Vagina (tissue), 2 donors: ENCODE measurements at regions not wholly inside any gene's neighbourhood (a gene's known extent, or its start where the extent isn't known, plus 50 kb on each side); places are given as distances from the start of the nearest gene placed in this dataset.

ENCODE experiments used
- DNase-seq, 2 donors: peaks; one replicate each; pipeline ENCODE4 v3.0.0-alpha.2; 2017; ENCODE audit errors: extremely low spot score in 2 of 2
- H3K27ac ChIP-seq: fragments of 200-600 bp; sonication (generic); one replicate; pipeline ENCODE4 v1.5.1; 2019
- H3K27me3 ChIP-seq: fragments of 200-600 bp; sonication (generic); one replicate; pipeline ENCODE4 v1.5.1; 2019
- H3K36me3 ChIP-seq, 2 donors: fragments of 200-600 bp; sonication (generic); one replicate each; pipeline ENCODE4 v1.5.1; 2017 to 2019
- H3K4me1 ChIP-seq: fragments of 200-600 bp; sonication (generic); one replicate; pipeline ENCODE4 v1.5.1; 2019
- H3K4me3 ChIP-seq, 2 donors: fragments of 200-600 bp; sonication (generic); 1 replicate in 1 of 2; 2 replicates in 1 of 2; pipeline ENCODE4 v1.5.1; 2016 to 2019
- H3K9me3 ChIP-seq: fragments of 200-600 bp; sonication (generic); one replicate; pipeline ENCODE4 v1.5.1; 2019
- POLR2A ChIP-seq, 2 donors: fragments of 450-650 bp; IDR thresholded peaks; one replicate each; pipeline ENCODE4 v1.6.1; 2017; ENCODE audit warnings: antibody characterized with exemption in 2 of 2, mild to moderate bottlenecking in 2 of 2, moderate library complexity in 2 of 2
- POLR2AphosphoS5 ChIP-seq, 2 donors: sonication (generic); formaldehyde crosslinking; IDR thresholded peaks; one replicate each; pipeline ENCODE4 v1.9.0; 2017; ENCODE audit warnings: antibody characterized with exemption in 2 of 2, mild to moderate bottlenecking in 2 of 2, low read depth in 1 of 2; ENCODE audit not compliant: insufficient read depth in 1 of 2
- intact Hi-C: fragments of 100-400 bp; cut with DNase I; formaldehyde crosslinking; loops from one replicate; pipeline ENCODE4 v1.15.1; 2023
- TF ChIP-seq, protein P1 (sequence below), 3 experiments: fragments of 450-650 bp in 2 of 3; fragments of 200-600 bp in 1 of 3; sonication (generic) in 1 of 3; IDR thresholded peaks; one replicate each; pipeline ENCODE4 v1.5.1; 2017 to 2019; ENCODE audit warnings: antibody characterized with exemption in 3 of 3, mild to moderate bottlenecking in 2 of 3, moderate library complexity in 2 of 3

DNA sequence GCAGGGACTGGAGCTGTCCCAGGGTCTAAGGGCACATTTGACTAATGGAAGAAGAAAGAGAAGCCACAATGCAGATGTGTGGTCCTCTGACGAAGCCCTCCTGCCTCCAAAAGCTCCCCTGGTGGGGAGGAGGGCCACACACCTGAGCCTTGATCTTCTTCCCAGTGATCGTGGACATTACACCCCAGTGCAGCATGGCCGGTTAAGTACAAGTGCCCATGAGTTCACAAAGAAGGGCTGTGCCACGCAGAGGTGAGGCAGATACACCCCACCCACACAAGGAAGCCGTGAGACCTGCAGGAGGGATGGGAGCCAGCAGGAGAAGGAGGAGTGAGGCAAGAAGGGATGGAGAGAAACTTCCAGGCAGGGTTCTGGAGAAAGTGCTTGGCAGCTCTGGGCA is 199.0 kb upstream of the MVB12B start:
- peak in 1 of 2 donors; percentile 77 for DNase-seq
- intact Hi-C loops = no loop called here
- H3K27me3 ChIP-seq = no peaks in the 10 kb centered on the region
- H3K27ac ChIP-seq = no peak overlapping the region
- no peak for TF ChIP-seq POLR2A (IDR thresholded peaks at IDR 0.05)
- TF ChIP-seq, protein P1, sequence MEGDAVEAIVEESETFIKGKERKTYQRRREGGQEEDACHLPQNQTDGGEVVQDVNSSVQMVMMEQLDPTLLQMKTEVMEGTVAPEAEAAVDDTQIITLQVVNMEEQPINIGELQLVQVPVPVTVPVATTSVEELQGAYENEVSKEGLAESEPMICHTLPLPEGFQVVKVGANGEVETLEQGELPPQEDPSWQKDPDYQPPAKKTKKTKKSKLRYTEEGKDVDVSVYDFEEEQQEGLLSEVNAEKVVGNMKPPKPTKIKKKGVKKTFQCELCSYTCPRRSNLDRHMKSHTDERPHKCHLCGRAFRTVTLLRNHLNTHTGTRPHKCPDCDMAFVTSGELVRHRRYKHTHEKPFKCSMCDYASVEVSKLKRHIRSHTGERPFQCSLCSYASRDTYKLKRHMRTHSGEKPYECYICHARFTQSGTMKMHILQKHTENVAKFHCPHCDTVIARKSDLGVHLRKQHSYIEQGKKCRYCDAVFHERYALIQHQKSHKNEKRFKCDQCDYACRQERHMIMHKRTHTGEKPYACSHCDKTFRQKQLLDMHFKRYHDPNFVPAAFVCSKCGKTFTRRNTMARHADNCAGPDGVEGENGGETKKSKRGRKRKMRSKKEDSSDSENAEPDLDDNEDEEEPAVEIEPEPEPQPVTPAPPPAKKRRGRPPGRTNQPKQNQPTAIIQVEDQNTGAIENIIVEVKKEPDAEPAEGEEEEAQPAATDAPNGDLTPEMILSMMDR (IDR thresholded peaks at IDR 0.05) = no peak
- no peak overlapping the region for H3K4me3 ChIP-seq
- H3K9me3 ChIP-seq = no peaks in the 10 kb centered on the region
- no peaks in the 10 kb centered on the region for H3K36me3 ChIP-seq
- H3K4me1 ChIP-seq = peaks cover 6% of the 10 kb centered on the region

DNA sequence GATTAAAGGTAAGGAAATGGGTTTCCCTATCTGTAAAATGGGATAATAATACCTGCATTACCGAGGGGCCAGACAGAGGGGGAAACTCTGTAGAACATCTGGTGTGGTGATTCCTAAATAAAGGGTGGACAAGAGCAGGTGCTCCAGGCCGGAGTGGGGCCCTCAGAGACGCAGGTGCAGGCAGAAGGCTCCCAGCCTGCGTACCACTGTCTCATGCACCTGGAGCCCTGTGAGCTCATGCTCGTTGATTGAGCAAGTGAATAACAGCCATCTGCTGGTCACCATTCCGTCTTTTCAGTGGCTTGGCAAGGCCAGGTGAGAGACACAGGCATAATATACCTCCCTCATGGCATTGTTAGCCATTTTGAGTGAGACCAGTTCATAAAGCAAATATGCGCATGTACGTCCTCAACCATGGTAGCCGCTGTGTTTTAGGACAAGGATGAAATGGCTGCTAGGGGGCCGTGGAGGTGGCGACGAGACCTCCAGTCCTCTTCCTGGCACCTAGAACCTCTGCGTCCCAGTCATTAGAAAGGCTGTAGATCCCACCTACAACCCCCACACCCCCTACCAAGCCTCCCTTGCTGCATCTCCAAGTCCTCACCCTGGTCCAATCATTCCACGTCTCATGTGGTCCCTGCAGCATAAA is 198.0 kb upstream of the MVB12B start:
- Histone ChIP-seq H3K27me3 (no peaks in the 10 kb centered on the region), H3K4me1 (peaks cover 6% of the 10 kb centered on the region), H3K36me3 (no peaks in the 10 kb centered on the region), H3K4me3 (no peak overlapping the region), H3K27ac (no peak overlapping the region), H3K9me3 (no peaks in the 10 kb centered on the region)
- TF ChIP-seq POLR2A (IDR thresholded peaks at IDR 0.05) = no peak
- TF ChIP-seq, protein P1 (IDR thresholded peaks at IDR 0.05) = no peak
- TF ChIP-seq POLR2AphosphoS5 (IDR thresholded peaks at IDR 0.05; ENCODE audit: insufficient read depth in 1 of 2, low read depth in 1 of 2) = no peak
- intact Hi-C loops = no loop called here
- no peak for DNase-seq

DNA sequence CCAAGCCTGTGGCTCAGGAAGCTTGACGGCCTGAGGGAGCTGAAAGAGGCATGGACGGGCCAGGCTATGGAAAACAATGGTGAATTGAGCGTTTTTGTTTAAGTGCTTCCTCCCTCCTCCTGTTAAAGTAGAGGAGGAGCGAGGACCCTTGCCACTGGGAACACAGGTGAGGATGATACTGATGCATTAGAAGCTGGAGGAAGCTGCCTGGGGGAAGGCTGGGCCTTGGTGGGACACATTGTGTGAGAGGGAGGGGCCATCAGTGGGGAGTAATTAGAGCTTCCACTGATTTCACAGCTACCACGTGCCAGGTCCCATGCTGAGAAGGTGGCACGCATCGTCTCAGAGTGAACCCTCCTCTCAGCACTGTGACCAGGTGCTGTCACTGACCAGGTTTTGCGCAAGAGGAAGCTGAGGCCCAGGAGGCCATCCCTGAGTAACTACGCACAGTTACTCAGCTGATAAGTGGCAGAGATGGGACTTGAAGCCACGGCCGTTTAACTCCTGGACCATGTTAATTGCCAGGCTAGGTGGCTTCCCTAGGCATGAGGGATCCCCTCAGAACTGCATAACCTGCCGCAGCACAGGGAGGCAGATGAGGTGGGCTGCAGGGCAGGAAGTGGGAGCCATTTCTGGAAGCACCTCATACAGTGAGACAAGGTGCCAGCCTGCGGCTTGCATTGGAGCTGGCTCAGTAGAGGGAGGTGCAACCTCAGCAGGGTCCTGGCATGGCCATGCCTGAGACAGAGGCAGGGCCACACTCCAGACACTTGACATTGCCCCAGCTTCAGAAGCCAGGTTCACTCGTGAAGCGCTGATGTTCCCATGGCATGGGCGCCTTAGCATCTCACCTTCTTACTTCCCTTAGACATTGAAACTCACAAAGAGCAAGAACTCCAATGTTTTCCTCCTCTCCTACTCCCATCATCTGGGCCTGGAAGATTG is 195.3 kb upstream of the MVB12B start:
- Histone ChIP-seq H3K36me3 (no peaks in the 10 kb centered on the region), H3K27ac (no peak overlapping the region), H3K9me3 (no peaks in the 10 kb centered on the region), H3K4me3 (no peak overlapping the region), H3K27me3 (no peaks in the 10 kb centered on the region), H3K4me1 (no peaks in the 10 kb centered on the region)
- TF ChIP-seq, protein P1 (IDR thresholded peaks at IDR 0.05) = no peak
- TF ChIP-seq POLR2AphosphoS5 (IDR thresholded peaks at IDR 0.05; ENCODE audit: insufficient read depth in 1 of 2, low read depth in 1 of 2) (no peak), POLR2A (IDR thresholded peaks at IDR 0.05) (no peak)
- peak in 1 of 2 donors; percentile 64 for DNase-seq
- intact Hi-C loops = no loop called here

DNA sequence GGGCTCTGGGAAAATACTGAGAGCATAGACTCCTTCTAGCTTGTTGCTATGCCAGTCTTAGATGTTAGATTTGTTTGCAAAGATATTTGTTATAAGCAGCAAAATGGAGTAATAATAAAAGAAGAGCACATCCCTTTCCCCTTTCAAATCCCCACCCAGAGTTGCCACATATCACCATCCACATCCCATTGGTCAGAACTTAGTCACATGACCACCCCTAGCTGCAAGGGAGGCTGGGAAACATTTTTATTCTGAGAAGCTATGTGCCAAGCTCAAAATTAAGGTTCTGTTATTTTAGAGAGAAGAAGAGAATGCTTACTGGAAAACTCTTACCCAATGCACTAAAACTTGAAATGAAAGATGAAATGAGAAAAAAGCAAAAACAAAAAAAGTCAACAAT is 193.9 kb upstream of the MVB12B start:
- no peaks in the 10 kb centered on the region for H3K4me1 ChIP-seq
- intact Hi-C loops = no loop called here
- no peak overlapping the region for H3K4me3 ChIP-seq
- no peak for DNase-seq
- H3K9me3 ChIP-seq = no peaks in the 10 kb centered on the region
- TF ChIP-seq, protein P1 (IDR thresholded peaks at IDR 0.05) = no peak
- TF ChIP-seq POLR2A (IDR thresholded peaks at IDR 0.05) (no peak), POLR2AphosphoS5 (IDR thresholded peaks at IDR 0.05; ENCODE audit: insufficient read depth in 1 of 2, low read depth in 1 of 2) (no peak)
- H3K27me3 ChIP-seq = no peaks in the 10 kb centered on the region
- no peaks in the 10 kb centered on the region for H3K36me3 ChIP-seq
- H3K27ac ChIP-seq = no peak overlapping the region

DNA sequence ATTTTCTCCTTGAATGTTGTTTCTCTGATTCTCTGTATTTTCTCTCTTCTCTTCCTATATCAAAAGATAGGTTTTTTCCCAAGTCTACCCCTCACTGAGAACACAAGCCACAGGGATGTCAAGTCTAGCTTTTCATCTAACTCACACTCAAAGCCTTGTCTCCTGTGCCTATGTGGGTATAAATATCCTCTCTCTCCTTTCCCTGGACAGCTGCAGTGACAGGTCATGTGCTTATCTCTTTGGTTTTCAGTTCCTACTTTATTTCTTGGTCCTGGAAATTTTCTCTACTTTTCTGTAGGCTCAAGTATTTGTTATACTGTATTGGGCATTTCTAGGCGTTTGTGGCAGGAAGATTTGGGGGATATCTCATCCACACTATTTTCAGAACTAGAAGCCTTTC is 182.4 kb upstream of the MVB12B start:
- Histone ChIP-seq H3K27ac (no peak overlapping the region), H3K27me3 (no peaks in the 10 kb centered on the region), H3K36me3 (no peaks in the 10 kb centered on the region), H3K9me3 (no peaks in the 10 kb centered on the region), H3K4me1 (peaks cover 13% of the 10 kb centered on the region), H3K4me3 (no peak overlapping the region)
- no peak for DNase-seq
- no peak for TF ChIP-seq POLR2A (IDR thresholded peaks at IDR 0.05)
- TF ChIP-seq, protein P1 (IDR thresholded peaks at IDR 0.05) = no peak
- TF ChIP-seq POLR2AphosphoS5 (IDR thresholded peaks at IDR 0.05; ENCODE audit: insufficient read depth in 1 of 2, low read depth in 1 of 2) = no peak
- intact Hi-C loops = no loop called here
